Natural killer cell (primary cell): ENCODE measurements at regions not wholly inside any gene's neighbourhood (a gene's known extent, or its start where the extent isn't known, plus 50 kb on each side); places are given as distances from the start of the nearest gene placed in this dataset.

Experiments used
- ATAC-seq, 3 donors: fragments of 150-1000 bp in 2 of 3; fragments of 200-7000 bp in 1 of 3; cut with Tn5 transposase; 1 replicate in 1 of 3; 2 replicates in 2 of 3; pipeline ENCODE4 v1.10.0; 2021; ENCODE audit warnings: mild to moderate bottlenecking in 2 of 3, moderate library complexity in 2 of 3
- DNase-seq, 2 donors: peaks; one replicate each; pipeline versions ENCODE4 v3.0.0 to v3.0.0-alpha.2; 2013 to 2021; ENCODE audit warnings: mixed read lengths in 1 of 2
- H3K27ac ChIP-seq: one replicate; pipeline ENCODE4 v1.5.1; 2013; ENCODE audit warnings: mild to moderate bottlenecking, low read length
- H3K27me3 ChIP-seq: one replicate; pipeline ENCODE4 v1.6.1; 2013; ENCODE audit warnings: low read length; ENCODE audit not compliant: control insufficient read depth, insufficient read depth
- H3K36me3 ChIP-seq: one replicate; pipeline ENCODE4 v1.6.1; 2013; ENCODE audit warnings: low read length; ENCODE audit not compliant: control insufficient read depth, insufficient read depth
- H3K4me1 ChIP-seq: one replicate; pipeline ENCODE4 v1.6.1; 2013; ENCODE audit warnings: low read length; ENCODE audit not compliant: control insufficient read depth, insufficient read depth
- H3K4me3 ChIP-seq: one replicate; pipeline ENCODE4 v1.5.1; 2013; ENCODE audit warnings: low read length
- H3K9me3 ChIP-seq: one replicate; pipeline ENCODE4 v1.6.1; 2013; ENCODE audit warnings: low read length; ENCODE audit not compliant: control insufficient read depth, insufficient read depth
- H3K27ac Mint-ChIP-seq, 2 donors: one replicate each; pipeline ENCODE4 v1.8.0; 2022; ENCODE audit warnings: mild to moderate bottlenecking in 2 of 2, mixed read lengths in 2 of 2, moderate library complexity in 1 of 2
- H3K27me3 Mint-ChIP-seq, 2 donors: one replicate each; pipeline ENCODE4 v1.8.0; 2022; ENCODE audit warnings: low read depth in 2 of 2, mixed read lengths in 2 of 2
- H3K36me3 Mint-ChIP-seq: one replicate; pipeline ENCODE4 v1.8.0; 2022; ENCODE audit warnings: mixed read lengths
- H3K4me1 Mint-ChIP-seq, 2 donors: one replicate each; pipeline ENCODE4 v1.8.0; 2022; ENCODE audit warnings: mixed read lengths in 2 of 2
- H3K4me3 Mint-ChIP-seq: one replicate; pipeline ENCODE4 v1.8.0; 2022; ENCODE audit warnings: mild to moderate bottlenecking, moderate library complexity, mixed read lengths
- H3K9me3 Mint-ChIP-seq, 2 donors: one replicate each; pipeline ENCODE4 v1.8.0; 2022; ENCODE audit warnings: mixed read lengths in 2 of 2
- WGBS: methylation state at CpG from one replicate; pipeline ENCODE4 v1.1.7; 2013; ENCODE audit warnings: missing lambda C conversion rate; ENCODE audit not compliant: insufficient coverage; 5-methylcytosine and 5-hydroxymethylcytosine counted together
- intact Hi-C: fragments of 100-400 bp; cut with micrococcal nuclease; formaldehyde crosslinking; loops from one replicate; pipeline ENCODE4 v1.14.2; 2022
- TF ChIP-seq, protein P1 (sequence below): fragments of 200-600 bp; IDR thresholded peaks from one replicate; pipeline ENCODE4 v1.8.0; 2022; ENCODE audit warnings: antibody characterized with exemption

DNA sequence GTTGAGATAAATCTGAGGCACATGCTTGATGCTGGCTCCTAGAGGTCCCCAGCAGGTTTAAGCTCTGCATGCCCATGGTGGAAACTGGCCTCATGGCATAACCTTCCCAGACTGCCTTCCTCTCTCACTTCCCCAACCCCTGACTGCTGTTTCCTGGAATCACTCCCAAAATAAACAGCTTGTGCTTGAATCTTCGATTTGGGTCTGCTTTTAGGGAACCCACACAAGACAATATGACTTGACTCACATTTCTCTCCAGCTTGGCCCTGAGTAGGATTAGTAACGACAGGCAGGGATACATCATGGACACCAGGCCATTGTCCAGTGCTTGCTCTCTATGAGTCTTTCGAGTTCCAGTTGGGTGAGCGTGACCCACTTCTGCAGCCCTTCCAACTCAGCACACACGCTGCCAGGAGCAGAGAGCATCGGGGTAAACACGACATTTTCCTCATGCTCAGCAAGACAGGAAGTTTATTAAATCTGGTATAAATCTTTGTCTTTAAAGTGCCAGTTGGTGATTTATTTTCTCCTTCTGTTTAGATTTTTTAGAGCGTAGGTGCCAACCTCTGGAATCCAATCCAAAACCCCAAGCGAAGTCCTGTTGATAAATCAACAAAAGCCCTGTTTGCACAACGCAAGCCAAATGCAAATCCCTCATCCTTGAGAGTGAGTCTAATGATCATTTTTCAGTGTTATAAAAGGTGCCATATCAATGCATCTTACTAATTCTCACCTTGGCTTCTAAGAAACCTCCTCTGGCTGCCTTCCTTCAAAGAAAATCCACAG lies 135.0 kb downstream of the FOXA2 start:
- Histone ChIP-seq H3K27me3 (no peaks in the 10 kb centered on the region), H3K4me1 (no peaks in the 10 kb centered on the region), H3K27ac (no peak overlapping the region), H3K36me3 (no peaks in the 10 kb centered on the region), H3K9me3 (no peaks in the 10 kb centered on the region), H3K4me3 (no peak overlapping the region)
- WGBS = 62% methylated on average over 8 of the region's 10 CpGs
- ATAC-seq = no peak
- Mint-ChIP-seq H3K36me3 (no peaks in the 10 kb centered on the region), H3K4me1 (no peaks in the 10 kb centered on the region), H3K27ac (no peak overlapping the region), H3K9me3 (peaks cover 3 to 7% of the 10 kb centered on the region in 2 donors), H3K4me3 (no peak overlapping the region), H3K27me3 (peaks cover 0 to 6% of the 10 kb centered on the region in 2 donors)
- TF ChIP-seq, protein P1, sequence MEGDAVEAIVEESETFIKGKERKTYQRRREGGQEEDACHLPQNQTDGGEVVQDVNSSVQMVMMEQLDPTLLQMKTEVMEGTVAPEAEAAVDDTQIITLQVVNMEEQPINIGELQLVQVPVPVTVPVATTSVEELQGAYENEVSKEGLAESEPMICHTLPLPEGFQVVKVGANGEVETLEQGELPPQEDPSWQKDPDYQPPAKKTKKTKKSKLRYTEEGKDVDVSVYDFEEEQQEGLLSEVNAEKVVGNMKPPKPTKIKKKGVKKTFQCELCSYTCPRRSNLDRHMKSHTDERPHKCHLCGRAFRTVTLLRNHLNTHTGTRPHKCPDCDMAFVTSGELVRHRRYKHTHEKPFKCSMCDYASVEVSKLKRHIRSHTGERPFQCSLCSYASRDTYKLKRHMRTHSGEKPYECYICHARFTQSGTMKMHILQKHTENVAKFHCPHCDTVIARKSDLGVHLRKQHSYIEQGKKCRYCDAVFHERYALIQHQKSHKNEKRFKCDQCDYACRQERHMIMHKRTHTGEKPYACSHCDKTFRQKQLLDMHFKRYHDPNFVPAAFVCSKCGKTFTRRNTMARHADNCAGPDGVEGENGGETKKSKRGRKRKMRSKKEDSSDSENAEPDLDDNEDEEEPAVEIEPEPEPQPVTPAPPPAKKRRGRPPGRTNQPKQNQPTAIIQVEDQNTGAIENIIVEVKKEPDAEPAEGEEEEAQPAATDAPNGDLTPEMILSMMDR = no peak
- intact Hi-C loops = no loop called here
- no peak for DNase-seq

DNA sequence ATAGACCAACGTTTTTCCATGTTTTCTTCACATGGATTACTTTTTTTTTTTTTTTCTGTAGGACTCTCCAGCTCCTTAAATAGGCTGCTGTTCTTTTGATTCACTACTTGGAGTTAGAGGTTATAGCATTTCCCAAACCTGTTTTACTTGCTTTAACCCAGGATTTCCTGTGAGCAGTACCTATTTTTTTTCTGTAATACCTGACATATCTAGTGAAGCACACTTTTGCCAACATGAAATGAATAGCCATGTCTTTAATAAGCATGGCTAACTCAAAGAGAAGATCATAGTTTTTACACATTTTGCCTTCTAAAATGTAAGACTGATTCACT lies 137.0 kb downstream of the FOXA2 start:
- ATAC-seq (no peak), DNase-seq (no peak)
- Mint-ChIP-seq H3K27ac (no peak overlapping the region), H3K4me1 (no peaks in the 10 kb centered on the region), H3K4me3 (no peak overlapping the region), H3K27me3 (peaks cover 0 to 6% of the 10 kb centered on the region in 2 donors), H3K36me3 (no peaks in the 10 kb centered on the region), H3K9me3 (peaks cover 3 to 7% of the 10 kb centered on the region in 2 donors)
- WGBS = no CpG with 5 or more reads among the region's 1 CpG
- Histone ChIP-seq H3K27ac (no peak overlapping the region), H3K27me3 (no peaks in the 10 kb centered on the region), H3K9me3 (no peaks in the 10 kb centered on the region), H3K36me3 (no peaks in the 10 kb centered on the region), H3K4me1 (no peaks in the 10 kb centered on the region), H3K4me3 (no peak overlapping the region)
- intact Hi-C loops = no loop called here
- TF ChIP-seq, protein P1 = no peak

DNA sequence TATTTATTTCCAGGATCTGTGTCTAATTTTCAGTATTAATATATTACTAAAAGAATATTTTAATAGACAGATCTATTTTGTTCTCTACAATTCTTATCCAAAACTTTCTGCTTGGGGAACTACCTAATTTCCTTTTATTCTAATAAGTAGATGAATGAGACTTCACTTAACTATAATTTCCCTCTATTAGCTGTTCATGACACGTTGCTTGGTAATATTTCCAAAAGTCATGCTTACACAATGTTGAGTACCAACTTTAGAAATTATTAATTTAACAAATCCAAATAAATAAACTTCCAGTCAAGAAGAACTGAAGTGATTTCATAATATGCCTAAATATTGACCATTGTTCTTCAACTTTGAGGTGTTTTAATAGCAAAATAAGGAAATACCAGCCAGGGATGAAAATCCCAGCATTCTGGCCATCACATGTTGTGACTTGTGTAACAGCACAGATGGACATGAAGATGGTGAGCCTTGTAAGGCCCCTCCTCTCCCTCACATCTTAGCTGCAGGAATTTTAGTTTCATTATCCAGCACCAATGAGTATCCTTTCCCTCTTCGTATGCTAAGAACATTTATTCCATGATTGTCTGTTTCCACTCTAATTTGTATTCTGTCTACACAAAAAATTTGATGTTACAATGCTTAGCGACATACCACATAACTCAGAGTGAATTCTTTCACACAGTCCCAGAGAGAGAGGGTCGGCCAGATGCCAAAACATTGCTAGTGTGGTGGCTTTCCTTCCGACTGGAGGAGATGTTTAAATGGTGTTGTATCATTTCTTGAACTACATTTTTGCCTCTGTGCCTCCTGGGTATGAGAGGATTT lies 137.5 kb downstream of the FOXA2 start:
- peaks cover 3 to 7% of the 10 kb centered on the region in 2 donors for H3K9me3 Mint-ChIP-seq
- no peaks in the 10 kb centered on the region for H3K36me3 Mint-ChIP-seq
- WGBS = 97% methylated on average over 5 of the region's 5 CpGs

More for the DNA sequence above, 137.5 kb downstream of the FOXA2 start:
- Histone ChIP-seq H3K27me3 (no peaks in the 10 kb centered on the region), H3K9me3 (no peaks in the 10 kb centered on the region), H3K36me3 (no peaks in the 10 kb centered on the region), H3K4me1 (no peaks in the 10 kb centered on the region), H3K27ac (no peak overlapping the region), H3K4me3 (no peak overlapping the region)
- TF ChIP-seq, protein P1 = no peak
- ATAC-seq = no peak
- Mint-ChIP-seq H3K27ac (no peak overlapping the region), H3K4me3 (no peak overlapping the region), H3K27me3 (peaks cover 0 to 6% of the 10 kb centered on the region in 2 donors), H3K4me1 (no peaks in the 10 kb centered on the region)
- DNase-seq = no peak
- intact Hi-C loops = no loop called here
